DMS79 treated with DMSO at 0.1 percent for 48 hours (cell line): ENCODE measurements at regions not wholly inside any gene's neighbourhood (a gene's known extent, or its start where the extent isn't known, plus 50 kb on each side); places are given as distances from the start of the nearest gene placed in this dataset.

Source experiments
- DNase-seq: peaks from one replicate; lab custom pipeline; 2025; lab: John Stamatoyannopoulos, UW

- no peak for DNase-seq
These were observed 561.5 kb downstream of the DNAJB9 start for GRCh38 chr7:109131141-109131540.

- DNase-seq = no peak
These were observed 567.2 kb downstream of the DNAJB9 start for GRCh38 chr7:109136893-109137292.

GRCh38 chr7:109154748-109155147 is 585.1 kb downstream of the DNAJB9 start:
- DNase-seq = no peak

- no peak for DNase-seq
These were observed 588.6 kb downstream of the DNAJB9 start for GRCh38 chr7:109158246-109158645.

- no peak for DNase-seq
These were observed 607.0 kb downstream of the DNAJB9 start for GRCh38 chr7:109176661-109177060.

GRCh38 chr7:109178342-109178741 is 608.7 kb downstream of the DNAJB9 start:
- DNase-seq = no peak

GRCh38 chr7:109179601-109180000 is 609.9 kb downstream of the DNAJB9 start:
- DNase-seq = no peak

- DNase-seq = no peak
These were observed 621.2 kb downstream of the DNAJB9 start for GRCh38 chr7:109190766-109191398.

GRCh38 chr7:109206196-109206595 is 636.5 kb downstream of the DNAJB9 start:
- no peak for DNase-seq

- no peak for DNase-seq
These were observed 643.4 kb downstream of the DNAJB9 start for GRCh38 chr7:109213081-109213480.

GRCh38 chr7:109215341-109215740 is 645.7 kb downstream of the DNAJB9 start:
- DNase-seq = no peak

- DNase-seq = no peak
These were observed 654.4 kb downstream of the DNAJB9 start for GRCh38 chr7:109224100-109224499.

GRCh38 chr7:109226699-109227098 is 657.0 kb downstream of the DNAJB9 start:
- no peak for DNase-seq

GRCh38 chr7:109235316-109235715 is 665.6 kb downstream of the DNAJB9 start:
- no peak for DNase-seq

- no peak for DNase-seq
These were observed 676.8 kb downstream of the DNAJB9 start for GRCh38 chr7:109246330-109247077.

GRCh38 chr7:109256762-109257560 is 687.3 kb downstream of the DNAJB9 start:
- no peak for DNase-seq

- DNase-seq = no peak
These were observed 689.5 kb downstream of the DNAJB9 start for GRCh38 chr7:109259151-109259550.

- DNase-seq = no peak
These were observed 692.1 kb downstream of the DNAJB9 start for GRCh38 chr7:109261781-109262180.

- DNase-seq = no peak
These were observed 696.9 kb downstream of the DNAJB9 start for GRCh38 chr7:109266610-109267009.

- DNase-seq = no peak
These were observed 706.7 kb downstream of the DNAJB9 start for GRCh38 chr7:109276348-109276747.

- DNase-seq = no peak
These were observed 713.1 kb downstream of the DNAJB9 start for GRCh38 chr7:109282726-109283125.

GRCh38 chr7:109284943-109285342 is 715.3 kb downstream of the DNAJB9 start:
- DNase-seq = no peak

- no peak for DNase-seq
These were observed 725.5 kb downstream of the DNAJB9 start for GRCh38 chr7:109295158-109295557.
